ENCODE measurements at regions not wholly inside any gene's neighbourhood (a gene's known extent, or its start where the extent isn't known, plus 50 kb on each side); places are given as distances from the start of the nearest gene placed in this dataset.
"Not testable (repeated sequence)": the region's sequence is repeated elsewhere in the genome, so short reads cannot be mapped to it uniquely, and the experiment has no call there.

- H3K4me1 ChIP-seq = no peaks in the 10 kb centered on the region
- no peak overlapping the region for H3K4me3 ChIP-seq
- H3K27ac ChIP-seq = no peak overlapping the region
- TF ChIP-seq CTCF (IDR thresholded peaks at IDR 0.05) (no peak), EP300 (IDR thresholded peaks at IDR 0.05) (no peak), POLR2A (IDR thresholded peaks at IDR 0.05) (no peak)
- 62 to 68% methylated on average over 4 of the region's 4 CpGs for WGBS, 2 donors
- no peaks in the 10 kb centered on the region for H3K27me3 ChIP-seq
- DNase-seq (ENCODE audit: low spot score in 2 of 2) = no peak
- no peaks in the 10 kb centered on the region for H3K9me3 ChIP-seq
- no peaks in the 10 kb centered on the region for H3K36me3 ChIP-seq
Observed at GRCh38 chr6:3963426-3963825, 114.3 kb downstream of the FAM50B start.

- TF ChIP-seq POLR2A (IDR thresholded peaks at IDR 0.05) (no peak), EP300 (IDR thresholded peaks at IDR 0.05) (no peak), CTCF (IDR thresholded peaks at IDR 0.05) (no peak)
- no peaks in the 10 kb centered on the region for H3K27me3 ChIP-seq
- no peak overlapping the region for H3K27ac ChIP-seq
- H3K4me3 ChIP-seq = no peak overlapping the region
- no peak for DNase-seq (ENCODE audit: low spot score in 2 of 2)
- WGBS, 2 donors = 69 to 75% methylated on average over 12 of the region's 12 CpGs
- no peaks in the 10 kb centered on the region for H3K36me3 ChIP-seq
- no peaks in the 10 kb centered on the region for H3K9me3 ChIP-seq
- H3K4me1 ChIP-seq = no peaks in the 10 kb centered on the region
Observed at GRCh38 chr6:3965071-3965718, 113.7 kb downstream of the FAM217A start.

GRCh38 chr6:3966426-3966825, 112.5 kb downstream of the FAM217A start:
- H3K4me3 ChIP-seq = no peak overlapping the region
- H3K27ac ChIP-seq = no peak overlapping the region
- H3K9me3 ChIP-seq = no peaks in the 10 kb centered on the region
- no peaks in the 10 kb centered on the region for H3K27me3 ChIP-seq
- DNase-seq (ENCODE audit: low spot score in 2 of 2) = no peak
- WGBS, 2 donors = 93 to 97% methylated on average over 9 of the region's 9 CpGs
- TF ChIP-seq EP300 (IDR thresholded peaks at IDR 0.05) (no peak), POLR2A (IDR thresholded peaks at IDR 0.05) (no peak), CTCF (IDR thresholded peaks at IDR 0.05) (no peak)
- H3K4me1 ChIP-seq = no peaks in the 10 kb centered on the region
- no peaks in the 10 kb centered on the region for H3K36me3 ChIP-seq

- 87 to 89% methylated on average over 5 of the region's 5 CpGs for WGBS, 2 donors
- Histone ChIP-seq H3K27ac (no peak overlapping the region), H3K27me3 (no peaks in the 10 kb centered on the region), H3K4me1 (no peaks in the 10 kb centered on the region), H3K36me3 (no peaks in the 10 kb centered on the region), H3K4me3 (no peak overlapping the region), H3K9me3 (no peaks in the 10 kb centered on the region)
- no peak for DNase-seq (ENCODE audit: low spot score in 2 of 2)
- no peak for TF ChIP-seq CTCF (IDR thresholded peaks at IDR 0.05)
- no peak for TF ChIP-seq EP300 (IDR thresholded peaks at IDR 0.05)
- TF ChIP-seq POLR2A (IDR thresholded peaks at IDR 0.05) = no peak
Observed at GRCh38 chr6:3970097-3970496, 108.8 kb downstream of the FAM217A start.

GRCh38 chr6:3973152-3973551, 105.8 kb downstream of the FAM217A start:
- H3K9me3 ChIP-seq; H3K36me3 ChIP-seq; H3K27ac ChIP-seq; H3K4me3 ChIP-seq; DNase-seq (ENCODE audit: low spot score in 2 of 2); H3K4me1 ChIP-seq; H3K27me3 ChIP-seq: not testable (repeated sequence)
- 77 to 90% methylated on average over 3 of the region's 3 CpGs for WGBS, 2 donors

Data from tibial nerve (tissue), 4 donors.